ENCODE measurements at regions not wholly inside any gene's neighbourhood (a gene's known extent, or its start where the extent isn't known, plus 50 kb on each side); places are given as distances from the start of the nearest gene placed in this dataset.

DNA sequence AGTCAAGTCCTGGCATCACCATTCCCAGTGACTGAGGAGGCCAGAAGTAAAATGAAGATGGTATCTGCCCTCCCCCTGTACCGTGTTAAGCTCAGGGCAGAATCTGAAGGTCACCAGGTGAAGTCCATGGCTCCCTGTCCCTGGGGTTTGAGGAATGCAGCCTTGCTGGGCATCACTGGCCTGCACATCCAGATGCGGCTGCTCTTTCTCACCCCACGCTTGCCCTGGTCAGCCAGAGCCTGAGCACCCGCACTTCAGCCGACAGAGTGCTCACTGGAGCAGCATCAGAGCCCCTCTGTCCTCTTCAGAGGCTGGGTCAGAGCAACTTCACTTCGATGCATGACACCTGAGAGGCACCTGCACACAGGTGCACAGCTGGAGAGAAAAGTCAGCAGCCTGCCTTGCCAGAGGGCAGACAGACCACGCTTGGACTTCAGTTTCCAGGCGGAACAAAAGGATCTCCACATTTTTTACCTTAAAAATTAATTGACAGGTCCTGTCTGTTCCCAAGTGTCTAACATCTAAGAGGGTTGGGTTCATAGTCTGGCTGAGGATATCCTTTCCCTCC is 267.3 kb downstream of the ANAPC1 start:
- TF ChIP-seq CTCF (IDR thresholded peaks at IDR 0.05) (no peak), POLR2AphosphoS5 (IDR thresholded peaks at IDR 0.05) (no peak), POLR2A (IDR thresholded peaks at IDR 0.05) (no peak)

All from stomach (tissue), 4 donors.